NCI-H82 treated with DMSO at 0.1 percent for 48 hours (cell line): ENCODE measurements at regions not wholly inside any gene's neighbourhood (a gene's known extent, or its start where the extent isn't known, plus 50 kb on each side); places are given as distances from the start of the nearest gene placed in this dataset.
"Not testable (repeated sequence)": the region's sequence is repeated elsewhere in the genome, so short reads cannot be mapped to it uniquely, and the experiment has no call there.

Source experiments
- DNase-seq: peaks from one replicate; lab custom pipeline; 2025; ENCODE audit not compliant: unreplicated experiment; lab: John Stamatoyannopoulos, UW

DNA sequence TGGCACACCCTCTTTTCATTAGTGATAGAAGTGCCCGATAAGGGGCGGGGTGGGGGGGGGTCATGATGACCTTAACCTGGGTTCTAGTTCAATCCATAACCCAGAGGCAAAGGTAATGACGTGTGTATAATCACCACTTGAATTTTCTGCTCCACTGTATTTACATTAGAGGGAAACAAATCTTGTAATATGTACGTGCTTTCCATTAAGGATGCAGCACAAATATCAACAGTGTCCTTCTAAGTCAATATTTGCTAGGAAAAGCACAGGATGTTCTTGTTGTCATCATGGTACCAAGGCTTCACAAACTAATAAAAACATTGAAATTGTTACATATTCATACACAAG lies 121.2 kb upstream of the SLC38A2 start:
- no peak for DNase-seq

DNA sequence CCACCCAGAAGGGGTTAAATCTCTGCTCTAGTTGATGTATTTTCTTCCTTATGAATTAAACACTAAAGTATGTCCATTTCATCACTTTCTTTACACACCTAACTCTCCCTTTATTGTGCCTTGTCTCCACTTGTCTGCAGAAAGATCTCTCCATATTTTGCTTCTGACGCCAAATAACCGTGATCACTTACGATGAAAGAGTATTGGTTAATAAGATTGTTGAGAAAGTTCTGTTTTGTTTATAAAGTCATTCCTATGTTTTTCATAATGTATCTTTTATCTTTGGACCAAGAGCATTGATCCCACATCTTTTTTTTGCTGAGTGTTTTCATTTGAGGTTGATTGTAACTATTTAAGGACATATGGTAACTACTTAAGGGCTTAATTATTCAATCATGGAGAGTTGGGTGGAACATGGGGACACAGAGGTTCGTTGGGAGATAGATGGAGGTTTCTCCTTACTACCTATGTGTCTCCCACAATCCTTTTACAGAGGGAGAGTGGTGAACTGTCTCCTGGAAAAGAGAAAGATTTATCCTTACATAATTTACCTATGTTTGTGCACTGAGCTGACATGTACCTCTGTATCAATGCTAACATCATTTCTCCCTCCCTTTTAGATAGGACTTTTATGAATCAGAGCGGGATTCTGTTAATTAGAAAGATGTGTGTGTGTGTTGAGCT lies 120.7 kb upstream of the SLC38A2 start:
- no peak for DNase-seq

GRCh38 chr12:46492471-46493085 lies 120.0 kb upstream of the SLC38A2 start:
- no peak for DNase-seq

DNA sequence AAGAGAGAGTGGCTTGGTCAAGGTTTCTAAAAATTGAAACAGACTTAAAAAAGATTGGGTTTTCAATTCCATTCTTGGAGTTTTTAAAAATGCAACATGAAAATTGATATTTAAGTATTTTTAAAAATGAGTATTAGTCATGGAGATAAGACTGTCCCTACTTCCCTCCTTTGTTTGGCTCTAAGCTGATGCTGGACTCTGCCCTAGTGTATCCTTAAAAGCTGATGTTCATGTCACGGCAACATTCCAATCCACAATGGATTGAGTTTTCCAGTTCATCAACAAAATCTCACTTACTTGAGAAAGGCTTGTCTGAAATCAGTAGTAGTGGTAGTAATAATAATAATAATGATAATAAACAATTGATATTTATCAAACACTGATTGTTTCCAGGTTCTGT lies 119.0 kb upstream of the SLC38A2 start:
- DNase-seq = no peak

DNA sequence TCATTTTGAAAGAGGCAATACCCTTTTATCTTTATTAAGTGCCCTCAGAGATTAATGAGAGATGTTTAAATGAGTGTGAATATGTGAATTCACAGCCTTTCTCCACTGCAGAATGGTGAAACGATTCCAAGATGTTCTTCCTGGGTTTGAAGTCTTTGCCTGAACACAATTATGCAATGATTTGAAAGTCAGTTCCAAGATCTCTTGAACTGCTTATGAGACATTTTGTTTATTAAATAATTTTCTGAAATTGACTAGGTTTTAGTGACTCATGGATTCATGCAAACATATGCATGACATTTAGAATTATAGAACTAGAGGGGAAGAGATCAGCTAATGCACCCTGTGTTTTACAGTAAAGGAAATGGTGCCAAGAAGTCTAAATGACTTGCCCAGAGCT lies 118.1 kb upstream of the SLC38A2 start:
- DNase-seq = no peak

DNA sequence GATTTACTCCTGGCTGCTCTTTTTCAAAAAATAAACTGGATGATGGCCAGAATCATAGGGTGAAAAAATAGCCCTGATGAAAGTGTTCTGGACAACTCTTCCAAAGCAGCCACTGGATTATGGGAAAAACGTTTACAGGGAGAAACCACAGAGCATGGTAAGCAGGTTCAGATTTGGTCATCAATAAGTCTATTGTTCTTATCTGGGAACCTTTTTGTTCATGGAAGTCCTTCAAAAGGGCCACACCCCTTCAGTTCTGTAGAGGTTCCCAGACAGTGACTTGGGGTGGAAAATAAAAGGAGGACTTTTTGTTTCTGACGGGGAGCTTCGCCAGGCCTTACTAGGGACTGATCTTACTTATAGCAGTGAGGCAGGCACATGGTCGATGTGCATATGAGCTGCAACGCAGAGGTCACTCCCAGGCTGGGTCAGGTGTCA lies 117.4 kb upstream of the SLC38A2 start:
- no peak for DNase-seq

- no peak for DNase-seq
These were observed 115.1 kb upstream of the SLC38A2 start for GRCh38 chr12:46487567-46488131.

DNA sequence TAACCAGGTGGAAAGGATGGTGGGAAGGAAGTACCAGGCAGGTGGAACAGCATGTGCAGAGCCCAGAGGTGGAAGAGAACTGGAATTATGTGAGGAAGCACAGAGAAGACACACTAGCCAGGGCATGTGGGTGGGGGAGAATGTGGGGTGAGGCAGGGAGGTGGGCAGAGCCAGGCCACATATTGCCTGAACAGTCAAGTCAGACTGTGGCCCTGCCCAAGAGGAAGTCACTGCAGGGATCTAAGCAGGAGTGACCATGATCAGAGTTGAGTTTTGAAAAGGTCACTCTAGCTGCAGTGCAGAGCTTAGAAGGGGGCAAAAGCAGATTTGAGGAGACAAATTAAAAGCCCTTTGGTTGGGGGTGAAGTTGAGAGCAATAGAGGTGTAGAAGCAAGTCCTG lies 114.0 kb upstream of the SLC38A2 start:
- DNase-seq = no peak

- no peak for DNase-seq
These were observed 113.3 kb upstream of the SLC38A2 start for GRCh38 chr12:46485853-46486252.

DNA sequence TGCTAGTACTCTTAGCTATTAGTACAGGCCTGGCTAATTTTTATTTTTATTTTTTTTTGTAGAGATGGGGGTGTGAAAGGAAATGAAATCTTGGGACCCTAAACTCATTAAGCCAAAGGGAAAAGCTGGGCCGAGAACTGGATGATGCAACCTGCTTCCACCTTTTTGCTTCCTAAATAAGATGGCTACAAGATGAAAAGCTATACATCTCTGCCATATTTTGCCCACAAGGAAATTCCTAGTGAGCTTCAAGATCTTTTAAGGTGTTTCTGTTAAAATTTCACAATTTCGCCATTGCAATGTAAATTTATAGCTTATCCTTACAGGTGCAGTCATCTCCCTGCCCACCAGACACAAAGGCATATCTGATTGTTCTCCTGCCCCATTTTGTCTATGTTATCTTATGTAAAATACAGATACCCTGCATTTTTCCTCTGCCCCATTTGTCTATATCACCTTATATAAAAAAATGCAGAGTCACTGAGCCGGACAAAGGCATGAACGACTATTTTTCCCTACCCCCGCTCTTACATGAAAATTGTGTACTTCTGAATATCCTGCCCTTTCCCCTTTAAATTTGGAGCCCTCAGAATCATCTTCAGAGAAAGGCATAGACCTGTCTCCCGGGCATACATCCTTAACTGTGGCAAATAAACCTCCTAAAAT lies 112.0 kb upstream of the SLC38A2 start:
- DNase-seq = no peak

GRCh38 chr12:46483572-46484395 lies 111.2 kb upstream of the SLC38A2 start:
- DNase-seq = no peak

- no peak for DNase-seq
These were observed 108.2 kb upstream of the SLC38A2 start for GRCh38 chr12:46480724-46481123.

DNA sequence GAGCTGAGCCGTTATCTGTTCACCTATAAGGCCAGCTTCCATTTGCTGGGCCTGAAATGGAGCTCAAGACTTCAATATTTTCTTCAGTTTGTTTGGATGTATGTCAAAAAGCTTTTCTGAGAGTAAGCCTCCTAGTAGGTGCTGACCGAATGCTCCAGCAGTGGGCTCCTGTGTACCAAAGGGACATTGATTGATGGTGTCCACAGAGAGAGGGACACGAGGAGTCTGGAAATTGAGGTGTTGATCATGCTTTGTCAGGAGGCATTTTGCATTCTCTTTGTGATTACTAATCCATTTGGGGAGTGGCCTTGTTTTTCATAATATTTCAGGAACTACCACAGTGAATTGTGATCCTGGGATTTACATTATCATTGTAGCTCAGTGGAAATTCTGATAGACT lies 107.7 kb upstream of the SLC38A2 start:
- DNase-seq = no peak

- DNase-seq = no peak
These were observed 105.5 kb upstream of the SLC38A2 start for GRCh38 chr12:46478123-46478522.

- DNase-seq = no peak
These were observed 105.0 kb upstream of the SLC38A2 start for GRCh38 chr12:46477541-46477940.

- no peak for DNase-seq
These were observed 103.5 kb upstream of the SLC38A2 start for GRCh38 chr12:46475972-46476645.

DNA sequence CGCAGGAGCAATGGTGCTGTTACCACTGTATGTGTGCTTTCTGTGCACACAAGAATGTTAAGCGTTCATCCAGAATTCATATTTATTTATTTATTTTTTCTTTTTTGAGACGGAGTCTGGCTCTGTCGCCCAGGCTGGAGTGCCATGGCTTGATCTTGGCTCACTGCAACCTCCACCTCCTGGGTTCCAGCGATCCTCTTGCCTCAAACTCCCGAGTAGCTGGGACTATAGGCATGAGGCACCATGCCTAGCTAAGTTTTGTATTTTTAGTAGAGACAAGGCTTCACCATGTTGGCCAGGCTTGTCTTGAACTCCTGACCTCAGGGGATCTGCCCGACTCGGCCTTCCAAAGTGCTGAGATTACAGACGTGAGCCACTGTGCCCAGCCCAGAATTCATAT lies 101.8 kb upstream of the SLC38A2 start:
- not testable (repeated sequence) for DNase-seq

DNA sequence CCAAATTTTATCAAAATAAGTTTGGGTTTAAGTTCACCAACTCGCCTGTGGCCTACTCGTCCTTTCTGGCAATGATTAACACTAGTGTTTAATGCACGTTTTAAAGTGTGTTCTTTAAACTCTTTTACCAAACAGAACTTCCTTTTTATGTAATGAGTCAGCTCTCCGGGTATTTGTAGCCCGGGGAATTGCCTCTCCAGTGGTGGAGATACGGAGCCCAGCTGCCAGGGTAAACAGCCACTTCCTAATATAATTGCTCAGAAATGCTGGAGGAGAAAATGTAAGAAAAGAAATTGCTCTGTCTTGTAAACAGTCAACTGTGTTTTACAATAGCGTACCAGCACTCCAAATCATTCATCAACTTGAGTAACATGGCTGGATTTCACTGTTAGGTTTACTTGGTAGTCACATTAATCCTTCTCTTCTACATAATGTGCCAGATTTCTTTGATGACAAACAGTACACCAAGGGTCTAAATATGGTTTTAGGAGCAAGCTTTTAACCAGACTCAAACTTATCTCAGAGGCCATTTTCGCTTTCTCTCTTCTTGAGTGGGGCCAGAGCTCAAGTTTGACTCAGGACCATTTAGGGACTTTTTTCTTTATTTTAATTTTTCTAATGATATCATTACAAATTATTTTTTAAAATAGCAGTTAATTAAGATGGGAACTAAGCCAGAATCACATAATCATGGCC lies 101.2 kb upstream of the SLC38A2 start:
- DNase-seq = no peak

- peak; percentile 26 for DNase-seq
These were observed 100.5 kb upstream of the SLC38A2 start for GRCh38 chr12:46472893-46473633.
